Activated CD4-positive, alpha-beta T cell treated with anti-CD3 and anti-CD28 coated beads, Interleukin-2, amount 10 ng/mL, durations not matched to agents 7 days and 5 days (primary cell): ENCODE measurements at regions not wholly inside any gene's neighbourhood (a gene's known extent, or its start where the extent isn't known, plus 50 kb on each side); places are given as distances from the start of the nearest gene placed in this dataset.
"Not testable (repeated sequence)": the region's sequence is repeated elsewhere in the genome, so short reads cannot be mapped to it uniquely, and the experiment has no call there.

Source experiments
- CTCF ChIA-PET: fragments of 350-600 bp; sonication (Branson Sonifier 250); formaldehyde crosslinking; loops from one replicate; lab custom pipeline; 2021; ENCODE audit warnings: antibody characterized with exemption; lab: Charles Lee
- POLR2A ChIA-PET: fragments of 350-600 bp; sonication (Branson Sonifier 250); formaldehyde crosslinking; loops from one replicate; lab custom pipeline; 2021; ENCODE audit warnings: antibody characterized with exemption; lab: Charles Lee
- DNase-seq: peaks from one replicate; pipeline ENCODE4 v3.0.0-alpha.2; 2020
- H3K27ac Mint-ChIP-seq: one replicate; pipeline ENCODE4 v1.8.0; 2021; ENCODE audit warnings: mild to moderate bottlenecking, moderate library complexity, mixed read lengths
- H3K27me3 Mint-ChIP-seq: one replicate; pipeline ENCODE4 v1.8.0; 2021; ENCODE audit warnings: mixed read lengths
- H3K36me3 Mint-ChIP-seq: one replicate; pipeline ENCODE4 v1.8.0; 2021; ENCODE audit warnings: low read depth, mixed read lengths
- H3K4me1 Mint-ChIP-seq: one replicate; pipeline ENCODE4 v1.8.0; 2021; ENCODE audit warnings: mixed read lengths
- H3K4me3 Mint-ChIP-seq: one replicate; pipeline ENCODE4 v1.8.0; 2021; ENCODE audit warnings: mild to moderate bottlenecking, moderate library complexity, mixed read lengths
- H3K9me3 Mint-ChIP-seq: one replicate; pipeline ENCODE4 v1.8.0; 2021; ENCODE audit warnings: mixed read lengths

DNA sequence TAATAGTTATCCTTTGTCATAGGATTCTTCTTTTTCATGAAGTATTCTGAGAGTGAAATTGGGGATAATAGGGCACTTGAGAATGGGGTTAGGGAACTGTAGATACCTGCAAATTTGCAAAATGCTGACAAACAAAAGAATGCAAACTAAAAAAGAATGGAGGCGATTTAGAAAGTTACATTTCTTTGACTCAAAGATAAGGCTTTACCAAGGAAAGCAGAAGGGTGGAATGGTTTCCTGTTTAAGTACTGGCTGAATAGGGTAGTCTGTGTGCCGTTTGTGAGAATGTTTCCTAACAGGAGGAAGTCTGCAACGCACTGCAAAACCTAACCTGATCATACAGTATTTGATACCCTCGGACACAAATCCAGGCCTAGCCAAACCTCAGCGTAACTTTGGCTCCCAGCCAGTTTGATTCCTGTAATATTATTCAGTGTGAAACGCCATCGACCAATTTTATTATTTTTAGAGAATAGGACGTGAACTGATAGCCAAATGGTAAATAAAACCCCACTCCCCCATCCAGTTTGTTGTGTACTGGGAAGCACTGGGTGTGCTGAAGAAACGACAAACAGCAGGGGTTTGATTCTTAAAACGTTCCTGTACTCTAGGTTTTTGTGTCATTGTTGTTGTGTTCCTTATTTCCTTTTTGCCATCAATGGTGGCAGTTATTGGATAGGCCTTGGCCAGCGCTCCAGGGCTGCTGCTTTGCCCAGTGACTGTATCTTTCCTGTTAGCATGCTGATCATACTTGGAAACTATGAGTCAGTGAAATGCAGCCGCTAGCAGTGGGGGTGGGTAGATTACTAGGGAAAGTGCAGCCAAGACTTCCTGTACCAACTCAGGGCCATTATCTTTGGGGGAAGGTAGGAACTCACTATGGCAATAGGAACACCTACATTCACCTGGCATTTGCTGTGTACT, 148.0 kb upstream of the TBL1XR1 start:
- H3K36me3 Mint-ChIP-seq: peaks cover 1% of the 10 kb centered on the region
- ChIA-PET POLR2A (no interaction called here), CTCF (interaction anchor here (0.6 to 1.2 kb wide), 3 partner anchors 29 to 149 kb away, joined by 3 read pairs; no protein-coding TSS in a partner anchor)
- no peaks in the 10 kb centered on the region for H3K27me3 Mint-ChIP-seq
- H3K4me3 Mint-ChIP-seq: peak overlapping the region; percentile 22
- peaks cover 21% of the 10 kb centered on the region for H3K4me1 Mint-ChIP-seq
- no peaks in the 10 kb centered on the region for H3K9me3 Mint-ChIP-seq
- H3K27ac Mint-ChIP-seq: peak overlapping the region; percentile 86
- DNase-seq: peak; percentile 59

DNA sequence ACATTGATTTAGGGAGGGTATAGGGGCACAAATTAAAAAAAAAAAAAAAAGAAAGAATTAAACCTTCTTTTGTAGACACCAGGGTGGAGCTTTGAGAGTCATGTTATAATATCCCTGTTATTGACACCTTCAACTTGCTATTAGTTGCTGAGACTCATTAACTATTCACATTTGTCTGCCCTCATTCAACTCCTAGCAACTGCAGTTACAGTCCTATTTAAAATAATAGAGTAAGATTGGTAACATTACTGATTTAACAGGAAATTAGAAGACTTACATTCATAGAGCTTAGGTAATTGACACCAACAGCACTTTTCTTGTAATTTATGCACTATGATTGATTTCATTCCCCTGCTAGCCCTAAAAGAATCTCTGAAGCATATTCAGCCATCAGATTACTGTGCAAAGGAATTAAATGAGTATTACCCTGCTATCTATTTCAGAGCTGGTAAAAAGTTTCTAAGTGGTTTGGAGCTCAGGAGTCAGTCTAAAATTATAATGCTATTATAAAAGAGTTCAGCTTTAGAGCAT, 148.8 kb upstream of the TBL1XR1 start:
- H3K36me3 Mint-ChIP-seq: peaks cover 1% of the 10 kb centered on the region
- no peak overlapping the region for H3K4me3 Mint-ChIP-seq
- CTCF ChIA-PET: interaction anchor here (0.6 to 1.2 kb wide), 4 partner anchors 11 to 150 kb away, joined by 3 read pairs; no protein-coding TSS in a partner anchor
- no peaks in the 10 kb centered on the region for H3K27me3 Mint-ChIP-seq
- H3K9me3 Mint-ChIP-seq: no peaks in the 10 kb centered on the region
- H3K27ac Mint-ChIP-seq: peak overlapping the region; percentile 86
- POLR2A ChIA-PET: no interaction called here
- no peak for DNase-seq
- peaks cover 21% of the 10 kb centered on the region for H3K4me1 Mint-ChIP-seq

DNA sequence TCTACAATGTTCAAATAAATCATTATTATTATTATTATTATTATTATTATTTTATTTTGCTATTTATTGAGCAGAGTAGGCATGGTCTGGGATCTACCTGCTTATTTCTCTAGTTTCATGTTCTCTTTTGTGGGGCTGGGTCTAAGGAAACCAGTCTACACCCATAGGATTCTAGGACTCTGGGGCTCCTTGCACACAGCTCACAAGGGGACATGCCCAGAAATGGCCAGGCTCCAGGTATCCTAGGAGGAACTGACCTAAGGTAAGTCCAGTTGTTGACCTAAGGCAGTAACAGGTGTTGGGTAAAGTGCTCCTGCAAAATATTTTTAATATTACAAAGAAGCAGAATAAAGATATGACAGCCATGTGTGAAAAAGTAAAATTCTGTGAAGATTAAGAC, 149.6 kb upstream of the TBL1XR1 start:
- peaks cover 1% of the 10 kb centered on the region for H3K36me3 Mint-ChIP-seq
- DNase-seq: no peak
- POLR2A ChIA-PET: no interaction called here
- CTCF ChIA-PET: interaction anchor here (0.6 to 1.2 kb wide), 3 partner anchors 28 to 327 kb away, joined by 3 read pairs; no protein-coding TSS in a partner anchor
- H3K27me3 Mint-ChIP-seq: no peaks in the 10 kb centered on the region
- no peak overlapping the region for H3K27ac Mint-ChIP-seq
- H3K4me3 Mint-ChIP-seq: no peak overlapping the region
- no peaks in the 10 kb centered on the region for H3K9me3 Mint-ChIP-seq
- peaks cover 21% of the 10 kb centered on the region for H3K4me1 Mint-ChIP-seq

DNA sequence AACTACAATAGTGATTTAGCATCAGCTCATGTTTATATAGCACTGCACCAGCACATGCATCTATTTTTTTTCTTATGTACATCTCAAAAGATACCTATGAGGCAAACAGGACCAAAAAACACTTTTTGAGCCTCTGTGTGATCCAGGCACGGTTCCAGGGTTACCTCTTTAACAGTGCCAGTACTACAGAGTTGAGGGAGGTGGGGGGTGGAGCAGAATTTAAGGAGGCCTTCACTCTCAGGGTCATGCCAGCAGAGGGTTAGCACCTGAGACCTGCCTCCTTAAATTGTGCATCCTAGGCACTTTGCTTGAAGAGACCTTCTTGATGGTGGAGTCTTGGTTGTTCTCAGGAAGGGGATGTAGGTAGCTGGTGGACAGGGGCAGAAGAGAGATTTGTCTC, 150.3 kb upstream of the TBL1XR1 start:
- H3K9me3 Mint-ChIP-seq: no peaks in the 10 kb centered on the region
- POLR2A ChIA-PET: no interaction called here
- no peaks in the 10 kb centered on the region for H3K27me3 Mint-ChIP-seq
- H3K4me3 Mint-ChIP-seq: no peak overlapping the region
- H3K4me1 Mint-ChIP-seq: peaks cover 21% of the 10 kb centered on the region
- no peak overlapping the region for H3K27ac Mint-ChIP-seq
- CTCF ChIA-PET: interaction anchor here (0.6 kb wide), 1 partner anchor 328 kb away, joined by 3 read pairs; no protein-coding TSS in a partner anchor
- H3K36me3 Mint-ChIP-seq: peaks cover 1% of the 10 kb centered on the region
- no peak for DNase-seq

DNA sequence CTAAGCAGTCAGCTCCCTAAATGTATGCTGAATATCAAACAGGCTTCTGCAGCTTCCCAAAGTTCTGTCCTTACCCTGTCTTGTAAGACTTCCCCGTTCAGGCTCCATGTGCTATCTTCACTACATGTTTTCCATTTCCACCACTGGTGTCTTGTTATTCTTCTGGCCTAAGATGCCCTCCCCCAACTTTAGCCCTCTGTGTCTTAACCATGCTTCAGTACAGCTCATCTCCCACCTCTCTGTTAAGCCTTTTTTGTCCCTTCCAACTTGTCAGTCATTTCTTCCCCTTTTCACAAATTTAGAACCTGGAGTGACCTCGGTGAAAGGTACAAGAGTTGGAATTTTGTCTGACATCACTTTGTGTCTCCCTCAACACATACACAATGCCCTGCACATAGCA, 151.7 kb upstream of the TBL1XR1 start:
- no peaks in the 10 kb centered on the region for H3K27me3 Mint-ChIP-seq
- ChIA-PET POLR2A (no interaction called here), CTCF (no interaction called here)
- H3K36me3 Mint-ChIP-seq: peaks cover 1% of the 10 kb centered on the region
- H3K4me3 Mint-ChIP-seq: no peak overlapping the region
- peaks cover 3% of the 10 kb centered on the region for H3K9me3 Mint-ChIP-seq
- H3K27ac Mint-ChIP-seq: no peak overlapping the region
- peaks cover 21% of the 10 kb centered on the region for H3K4me1 Mint-ChIP-seq
- DNase-seq: no peak

DNA sequence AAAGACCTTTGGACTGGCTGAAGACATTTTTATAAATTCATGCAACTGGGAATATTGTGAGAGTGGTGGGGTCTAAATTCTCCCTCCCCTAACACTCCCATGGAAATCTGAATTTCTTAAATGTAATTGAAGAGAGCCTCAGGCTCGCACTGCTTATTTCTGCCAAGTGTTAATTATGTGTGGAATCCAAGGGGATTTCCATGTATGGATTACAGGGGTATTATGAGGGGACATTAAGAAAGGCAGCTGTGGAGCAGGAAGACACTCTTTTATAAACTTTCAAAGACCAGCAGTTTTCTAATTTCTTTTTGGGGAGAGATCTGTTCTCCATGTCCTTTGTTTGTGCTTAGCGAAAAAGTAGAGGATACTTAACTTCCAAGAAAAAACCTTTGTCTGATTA, 152.1 kb upstream of the TBL1XR1 start:
- Mint-ChIP-seq H3K4me1 (peaks cover 21% of the 10 kb centered on the region), H3K36me3 (peaks cover 1% of the 10 kb centered on the region), H3K9me3 (peaks cover 3% of the 10 kb centered on the region)

DNA sequence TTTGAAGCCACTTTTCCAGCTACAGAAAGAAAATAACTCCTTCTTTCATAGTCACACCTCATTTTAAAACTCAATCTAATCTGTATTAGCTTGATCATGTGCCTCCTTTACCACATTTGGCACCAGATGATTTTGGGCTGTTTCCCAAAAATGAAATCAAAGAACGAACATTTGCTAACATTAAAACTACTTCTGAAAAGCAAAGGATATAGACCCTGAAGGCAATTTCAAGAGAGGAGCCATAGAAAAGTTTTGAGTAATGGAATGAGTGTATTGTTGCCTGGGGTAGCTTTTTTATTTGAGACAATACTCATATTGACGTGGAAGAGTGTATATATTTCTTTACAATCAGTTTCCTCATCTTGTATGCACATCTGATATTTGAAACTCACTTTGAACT, 152.8 kb upstream of the TBL1XR1 start:
- Mint-ChIP-seq H3K9me3 (peaks cover 3% of the 10 kb centered on the region), H3K27me3 (no peaks in the 10 kb centered on the region), H3K4me1 (peaks cover 17% of the 10 kb centered on the region), H3K36me3 (peaks cover 1% of the 10 kb centered on the region), H3K4me3 (no peak overlapping the region), H3K27ac (no peak overlapping the region)
- CTCF ChIA-PET: interaction anchor here (1.6 kb wide), 1 partner anchor 13 kb away, joined by 3 read pairs; no protein-coding TSS in a partner anchor
- no peak for DNase-seq
- POLR2A ChIA-PET: no interaction called here

More for the DNA sequence above, 152.1 kb upstream of the TBL1XR1 start:
- CTCF ChIA-PET: no interaction called here
- POLR2A ChIA-PET: no interaction called here
- DNase-seq: no peak
- Mint-ChIP-seq H3K27me3 (no peaks in the 10 kb centered on the region), H3K4me3 (no peak overlapping the region), H3K27ac (no peak overlapping the region)

DNA sequence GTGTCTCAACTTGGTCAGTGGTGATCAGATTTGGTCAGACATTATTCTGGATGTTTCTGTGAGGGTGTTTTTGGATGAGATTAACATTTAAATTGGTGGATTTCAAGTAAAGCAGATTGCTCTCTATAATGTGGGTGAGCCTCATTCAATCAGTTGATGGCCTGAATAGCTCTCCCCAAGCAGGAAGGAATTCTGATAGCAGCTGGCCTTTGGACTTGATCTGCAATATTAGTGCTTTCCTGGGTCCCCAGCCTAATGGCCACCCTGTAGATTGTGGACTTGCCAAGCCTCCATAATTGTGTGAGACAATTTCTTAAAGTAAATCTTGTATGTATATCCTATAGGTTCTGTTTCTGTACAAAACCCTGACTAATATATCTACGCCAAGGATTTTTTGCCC, 153.9 kb upstream of the TBL1XR1 start:
- peaks cover 1% of the 10 kb centered on the region for H3K36me3 Mint-ChIP-seq
- no peaks in the 10 kb centered on the region for H3K27me3 Mint-ChIP-seq
- POLR2A ChIA-PET: no interaction called here
- CTCF ChIA-PET: interaction anchor here (1.6 kb wide), 1 partner anchor 14 kb away, joined by 3 read pairs; no protein-coding TSS in a partner anchor
- H3K27ac Mint-ChIP-seq: no peak overlapping the region
- no peak overlapping the region for H3K4me3 Mint-ChIP-seq
- H3K9me3 Mint-ChIP-seq: peaks cover 3% of the 10 kb centered on the region
- DNase-seq: no peak
- H3K4me1 Mint-ChIP-seq: peaks cover 8% of the 10 kb centered on the region

DNA sequence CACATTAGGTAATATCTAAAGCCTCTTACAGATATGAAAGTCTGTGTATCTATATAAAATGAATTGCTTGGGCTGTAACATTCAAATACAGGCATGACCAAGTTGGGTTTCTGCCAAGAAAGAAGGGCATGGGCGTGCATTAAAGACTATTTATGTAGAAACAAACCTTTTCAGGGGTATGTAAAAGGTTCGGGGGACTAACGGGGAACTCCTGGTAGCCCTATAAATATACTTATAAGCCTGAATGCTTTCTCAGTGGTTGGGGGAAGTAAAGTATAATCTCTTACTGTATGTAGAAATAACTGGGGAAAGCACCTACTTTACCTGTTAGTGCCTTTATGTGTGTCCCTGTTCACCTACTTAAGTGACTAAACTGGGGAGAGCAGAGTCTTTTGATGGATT, 154.5 kb upstream of the TBL1XR1 start:
- Mint-ChIP-seq H3K27me3 (no peaks in the 10 kb centered on the region), H3K27ac (no peak overlapping the region), H3K4me1 (peaks cover 10% of the 10 kb centered on the region), H3K9me3 (peaks cover 3% of the 10 kb centered on the region), H3K4me3 (no peak overlapping the region), H3K36me3 (peaks cover 1% of the 10 kb centered on the region)
- ChIA-PET POLR2A (no interaction called here), CTCF (no interaction called here)
- no peak for DNase-seq

DNA sequence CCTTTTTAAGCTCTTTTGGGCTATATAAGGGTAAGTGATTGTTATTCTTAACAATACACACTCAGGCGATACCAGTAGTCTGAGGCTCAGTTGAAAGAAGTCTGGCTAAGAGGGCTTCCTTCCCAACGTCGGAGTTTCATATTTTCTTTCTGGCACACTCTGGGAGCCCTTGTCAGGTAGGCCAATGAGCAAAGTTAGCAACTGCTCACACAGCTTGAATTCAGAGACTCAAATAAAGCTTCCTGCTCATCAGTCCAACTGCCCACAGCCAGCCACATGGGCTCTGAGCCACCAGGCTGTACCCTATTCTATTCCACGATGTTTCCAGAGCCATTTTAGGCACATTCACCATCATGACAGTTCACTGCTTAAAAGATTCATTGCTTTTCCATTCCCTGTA, 155.1 kb upstream of the TBL1XR1 start:
- H3K4me1 Mint-ChIP-seq: peaks cover 15% of the 10 kb centered on the region
- H3K27me3 Mint-ChIP-seq: no peaks in the 10 kb centered on the region
- peaks cover 3% of the 10 kb centered on the region for H3K9me3 Mint-ChIP-seq
- H3K4me3 Mint-ChIP-seq: no peak overlapping the region
- POLR2A ChIA-PET: interaction anchor here (0.6 kb wide), 1 partner anchor 342 kb away, joined by 3 read pairs; no protein-coding TSS in a partner anchor
- H3K27ac Mint-ChIP-seq: no peak overlapping the region
- CTCF ChIA-PET: interaction anchor here (0.7 to 1.2 kb wide), 2 partner anchors 8 to 10 kb away, joined by 3 read pairs; no protein-coding TSS in a partner anchor
- DNase-seq: no peak
- peaks cover 1% of the 10 kb centered on the region for H3K36me3 Mint-ChIP-seq

DNA sequence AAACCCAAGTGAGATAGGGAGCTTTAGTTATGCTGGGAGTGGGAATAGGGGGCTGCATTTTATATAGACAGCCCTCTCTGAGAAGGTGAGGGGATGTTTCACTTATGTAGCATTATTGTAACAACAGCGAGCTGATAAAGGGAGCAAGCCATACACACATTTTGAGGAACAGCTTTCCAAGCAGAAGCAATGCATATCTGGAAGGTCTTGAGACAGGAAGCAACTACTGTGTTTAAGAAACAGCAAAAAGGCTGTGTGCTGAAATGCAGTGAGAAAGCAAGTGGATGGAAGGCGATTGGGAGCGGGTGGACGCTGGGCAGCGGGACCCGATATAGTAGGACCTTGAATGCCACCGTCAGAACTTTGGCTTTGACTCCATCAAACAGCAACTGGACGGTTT, 155.9 kb upstream of the TBL1XR1 start:
- H3K27me3 Mint-ChIP-seq: no peaks in the 10 kb centered on the region
- H3K9me3 Mint-ChIP-seq: peaks cover 3% of the 10 kb centered on the region
- H3K4me1 Mint-ChIP-seq: peaks cover 19% of the 10 kb centered on the region
- DNase-seq: no peak
- ChIA-PET CTCF (interaction anchor here (1.2 kb wide), 1 partner anchor 11 kb away, joined by 3 read pairs; no protein-coding TSS in a partner anchor), POLR2A (no interaction called here)
- no peak overlapping the region for H3K4me3 Mint-ChIP-seq
- no peak overlapping the region for H3K27ac Mint-ChIP-seq
- H3K36me3 Mint-ChIP-seq: peaks cover 1% of the 10 kb centered on the region

DNA sequence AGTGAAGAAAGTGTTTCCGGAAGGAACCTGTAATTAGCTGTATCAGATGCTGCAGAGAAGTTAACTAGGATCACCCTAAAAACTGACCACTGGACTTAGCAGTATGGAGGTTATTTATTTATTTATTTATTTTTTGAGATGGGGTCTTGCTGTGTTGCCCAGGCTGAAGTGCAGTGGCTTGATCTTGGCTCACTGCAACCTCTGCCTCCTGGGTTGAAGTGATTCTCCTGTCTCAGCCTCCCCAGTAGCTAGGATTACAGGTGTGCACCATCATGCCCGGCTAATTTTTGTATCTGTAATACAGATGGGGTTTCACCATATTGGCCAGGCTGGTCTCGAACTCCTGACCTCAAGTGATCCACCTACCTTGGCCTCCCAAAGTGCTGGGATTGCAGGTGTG, 156.6 kb upstream of the TBL1XR1 start:
- H3K27me3 Mint-ChIP-seq, CTCF ChIA-PET, DNase-seq, H3K4me3 Mint-ChIP-seq, H3K27ac Mint-ChIP-seq, H3K9me3 Mint-ChIP-seq, H3K36me3 Mint-ChIP-seq: not testable (repeated sequence)
- peaks cover 25% of the 10 kb centered on the region for H3K4me1 Mint-ChIP-seq
- POLR2A ChIA-PET: interaction anchor here (0.5 kb wide), 1 partner anchor 207 kb away, joined by 4 read pairs; no protein-coding TSS in a partner anchor

DNA sequence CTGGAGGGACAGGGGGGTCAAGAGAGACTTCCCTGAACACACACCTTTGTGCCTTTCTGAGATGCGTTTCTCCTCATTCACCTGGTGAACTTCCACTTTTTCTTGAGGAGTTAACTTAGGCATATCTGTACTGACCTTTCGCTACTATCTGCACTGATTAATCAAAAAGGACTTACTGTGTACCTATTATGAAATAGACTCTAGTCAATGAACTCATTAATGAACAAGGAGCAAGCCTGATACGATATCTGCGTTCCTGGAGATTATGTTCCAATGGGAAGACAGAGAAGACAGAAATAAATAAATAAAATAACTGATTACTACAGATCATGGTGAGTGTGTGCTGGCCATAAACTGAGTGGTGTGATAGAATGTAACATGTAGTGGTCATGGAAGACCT, 157.2 kb upstream of the TBL1XR1 start:
- H3K4me1 Mint-ChIP-seq: peaks cover 31% of the 10 kb centered on the region
- no peak overlapping the region for H3K4me3 Mint-ChIP-seq
- POLR2A ChIA-PET: no interaction called here
- CTCF ChIA-PET: interaction anchor here (1.0 kb wide), 1 partner anchor 11 kb away, joined by 3 read pairs; no protein-coding TSS in a partner anchor
- no peaks in the 10 kb centered on the region for H3K36me3 Mint-ChIP-seq
- DNase-seq: no peak
- H3K9me3 Mint-ChIP-seq: peaks cover 3% of the 10 kb centered on the region
- no peak overlapping the region for H3K27ac Mint-ChIP-seq
- no peaks in the 10 kb centered on the region for H3K27me3 Mint-ChIP-seq
